HL-60 (cell line): ENCODE measurements at regions not wholly inside any gene's neighbourhood (a gene's known extent, or its start where the extent isn't known, plus 50 kb on each side); places are given as distances from the start of the nearest gene placed in this dataset.

Source experiments
- DNase-seq, 2 experiments: peaks; one replicate each; pipeline ENCODE4 v3.0.0-alpha.2; 2010 to 2020; ENCODE audit warnings: low read depth in 1 of 2, low spot score in 1 of 2
- H3K27ac ChIP-seq: fragments of 250-450 bp; sonication (Bioruptor Pico); replicated peaks from 2 replicates; pipeline ENCODE4 v1.5.1; 2020; ENCODE audit warnings: mild to moderate bottlenecking, moderate library complexity
- H3K27me3 ChIP-seq: fragments of 250-450 bp; sonication (Bioruptor Pico); 2 replicates; pipeline ENCODE4 v1.5.1; 2021; ENCODE audit warnings: mild to moderate bottlenecking, moderate library complexity; ENCODE audit not compliant: insufficient read depth, poor library complexity, severe bottlenecking
- H3K4me3 ChIP-seq: replicated peaks from 2 replicates; pipeline ENCODE4 v1.5.1; 2011; ENCODE audit warnings: mild to moderate bottlenecking, control low read depth, low read length; ENCODE audit not compliant: insufficient read depth
- GABPA ChIP-seq: IDR thresholded peaks from 2 replicates; pipeline ENCODE4 v1.6.1; 2012; ENCODE audit warnings: low read depth
- POLR2AphosphoS5 ChIP-seq: IDR thresholded peaks from 2 replicates; pipeline ENCODE4 v1.6.1; 2012; ENCODE audit warnings: low read depth
- SPI1 ChIP-seq: IDR thresholded peaks from 2 replicates; pipeline ENCODE4 v1.6.1; 2012; ENCODE audit warnings: low read depth, mild to moderate bottlenecking, borderline replicate concordance
- TF ChIP-seq, protein P1 (sequence below): IDR thresholded peaks from 2 replicates; pipeline ENCODE4 v1.6.1; 2012; ENCODE audit warnings: low read depth; ENCODE audit not compliant: insufficient replicate concordance
- TF ChIP-seq, protein P2 (sequence below): IDR thresholded peaks from one replicate; pipeline ENCODE4 v1.5.1; 2011; ENCODE audit warnings: low read length, control low read depth, inconsistent platforms; ENCODE audit not compliant: insufficient read depth

DNA sequence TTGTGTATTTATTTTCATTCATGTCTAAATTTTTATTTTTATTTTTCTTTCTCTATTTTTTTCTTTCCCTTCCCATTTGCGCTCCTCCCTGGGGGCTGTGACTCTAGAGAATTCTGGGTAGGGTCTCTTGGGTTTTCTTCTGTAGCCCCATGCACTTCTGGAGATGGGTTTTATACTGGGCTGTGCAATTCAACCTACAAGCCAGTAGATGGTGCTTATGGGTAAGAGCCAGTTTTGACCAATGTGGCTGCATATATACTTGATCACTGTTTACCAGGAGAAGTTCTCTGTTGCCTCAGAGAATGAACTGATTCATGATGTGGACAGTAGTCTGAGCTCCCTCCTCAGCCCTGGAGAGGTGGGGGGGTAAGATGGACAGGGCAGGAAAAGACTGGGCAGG, 614.6 kb downstream of the PCDH19 start:
- Histone ChIP-seq H3K4me3 (no peak overlapping the region), H3K27ac (no peak overlapping the region), H3K27me3 (no peaks in the 10 kb centered on the region)
- no peak for DNase-seq
- no peak for TF ChIP-seq POLR2AphosphoS5
- TF ChIP-seq, protein P1, sequence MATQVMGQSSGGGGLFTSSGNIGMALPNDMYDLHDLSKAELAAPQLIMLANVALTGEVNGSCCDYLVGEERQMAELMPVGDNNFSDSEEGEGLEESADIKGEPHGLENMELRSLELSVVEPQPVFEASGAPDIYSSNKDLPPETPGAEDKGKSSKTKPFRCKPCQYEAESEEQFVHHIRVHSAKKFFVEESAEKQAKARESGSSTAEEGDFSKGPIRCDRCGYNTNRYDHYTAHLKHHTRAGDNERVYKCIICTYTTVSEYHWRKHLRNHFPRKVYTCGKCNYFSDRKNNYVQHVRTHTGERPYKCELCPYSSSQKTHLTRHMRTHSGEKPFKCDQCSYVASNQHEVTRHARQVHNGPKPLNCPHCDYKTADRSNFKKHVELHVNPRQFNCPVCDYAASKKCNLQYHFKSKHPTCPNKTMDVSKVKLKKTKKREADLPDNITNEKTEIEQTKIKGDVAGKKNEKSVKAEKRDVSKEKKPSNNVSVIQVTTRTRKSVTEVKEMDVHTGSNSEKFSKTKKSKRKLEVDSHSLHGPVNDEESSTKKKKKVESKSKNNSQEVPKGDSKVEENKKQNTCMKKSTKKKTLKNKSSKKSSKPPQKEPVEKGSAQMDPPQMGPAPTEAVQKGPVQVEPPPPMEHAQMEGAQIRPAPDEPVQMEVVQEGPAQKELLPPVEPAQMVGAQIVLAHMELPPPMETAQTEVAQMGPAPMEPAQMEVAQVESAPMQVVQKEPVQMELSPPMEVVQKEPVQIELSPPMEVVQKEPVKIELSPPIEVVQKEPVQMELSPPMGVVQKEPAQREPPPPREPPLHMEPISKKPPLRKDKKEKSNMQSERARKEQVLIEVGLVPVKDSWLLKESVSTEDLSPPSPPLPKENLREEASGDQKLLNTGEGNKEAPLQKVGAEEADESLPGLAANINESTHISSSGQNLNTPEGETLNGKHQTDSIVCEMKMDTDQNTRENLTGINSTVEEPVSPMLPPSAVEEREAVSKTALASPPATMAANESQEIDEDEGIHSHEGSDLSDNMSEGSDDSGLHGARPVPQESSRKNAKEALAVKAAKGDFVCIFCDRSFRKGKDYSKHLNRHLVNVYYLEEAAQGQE, result no peak
- TF ChIP-seq, protein P2, sequence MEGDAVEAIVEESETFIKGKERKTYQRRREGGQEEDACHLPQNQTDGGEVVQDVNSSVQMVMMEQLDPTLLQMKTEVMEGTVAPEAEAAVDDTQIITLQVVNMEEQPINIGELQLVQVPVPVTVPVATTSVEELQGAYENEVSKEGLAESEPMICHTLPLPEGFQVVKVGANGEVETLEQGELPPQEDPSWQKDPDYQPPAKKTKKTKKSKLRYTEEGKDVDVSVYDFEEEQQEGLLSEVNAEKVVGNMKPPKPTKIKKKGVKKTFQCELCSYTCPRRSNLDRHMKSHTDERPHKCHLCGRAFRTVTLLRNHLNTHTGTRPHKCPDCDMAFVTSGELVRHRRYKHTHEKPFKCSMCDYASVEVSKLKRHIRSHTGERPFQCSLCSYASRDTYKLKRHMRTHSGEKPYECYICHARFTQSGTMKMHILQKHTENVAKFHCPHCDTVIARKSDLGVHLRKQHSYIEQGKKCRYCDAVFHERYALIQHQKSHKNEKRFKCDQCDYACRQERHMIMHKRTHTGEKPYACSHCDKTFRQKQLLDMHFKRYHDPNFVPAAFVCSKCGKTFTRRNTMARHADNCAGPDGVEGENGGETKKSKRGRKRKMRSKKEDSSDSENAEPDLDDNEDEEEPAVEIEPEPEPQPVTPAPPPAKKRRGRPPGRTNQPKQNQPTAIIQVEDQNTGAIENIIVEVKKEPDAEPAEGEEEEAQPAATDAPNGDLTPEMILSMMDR, result no peak
- no peak for TF ChIP-seq GABPA
- TF ChIP-seq SPI1, result no peak

DNA sequence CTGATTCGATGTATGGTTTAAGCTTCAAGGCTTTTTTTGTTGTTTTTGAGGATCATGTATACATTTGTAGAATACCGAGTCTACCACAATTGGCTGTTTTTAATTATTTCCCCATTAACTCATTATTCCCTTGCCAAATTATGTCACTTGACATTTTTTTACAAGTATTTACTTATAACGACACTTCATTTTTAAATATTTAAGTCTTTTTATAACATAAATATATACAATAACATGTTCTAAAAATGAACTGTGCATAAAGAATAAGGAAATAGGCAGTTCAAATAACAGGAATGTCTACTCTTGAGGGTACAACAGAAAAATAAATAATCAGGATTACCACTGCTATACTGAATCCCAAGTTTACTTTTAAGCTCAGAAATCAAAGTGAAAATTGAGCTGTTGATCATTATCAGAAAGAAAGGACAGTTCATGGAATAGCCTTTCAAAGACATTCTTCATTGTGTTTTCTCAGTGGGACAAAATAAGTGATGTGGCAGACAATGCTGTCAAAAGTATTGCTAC, 627.5 kb downstream of the PCDH19 start:
- Histone ChIP-seq H3K27ac (no peak overlapping the region), H3K27me3 (no peaks in the 10 kb centered on the region), H3K4me3 (no peak overlapping the region)
- no peak for DNase-seq
- TF ChIP-seq, protein P2, result no peak
- TF ChIP-seq, protein P1, result no peak
- TF ChIP-seq POLR2AphosphoS5 (no peak), GABPA (no peak), SPI1 (no peak)

DNA sequence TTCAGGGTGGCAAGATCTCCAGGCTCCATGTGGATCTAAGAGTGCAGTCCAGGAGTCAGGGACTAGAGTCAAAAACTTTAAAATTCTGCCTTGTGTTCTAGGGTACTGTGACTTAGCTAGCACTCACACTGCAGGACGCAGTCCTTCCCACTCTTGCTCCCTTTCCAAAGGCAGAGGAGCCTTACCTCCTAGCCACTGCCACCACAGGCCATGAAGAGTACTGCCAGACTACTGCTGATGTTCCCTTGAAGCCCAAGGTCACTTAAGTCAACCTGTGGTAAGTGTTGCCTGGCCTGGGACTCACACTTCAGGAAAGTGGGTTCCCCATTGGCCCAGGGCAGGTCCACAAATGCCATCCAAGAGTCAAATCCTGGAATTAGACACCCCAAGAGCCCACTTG, 632.2 kb downstream of the PCDH19 start:
- Histone ChIP-seq H3K4me3 (no peak overlapping the region), H3K27me3 (no peaks in the 10 kb centered on the region), H3K27ac (no peak overlapping the region)
- DNase-seq, result no peak
- no peak for TF ChIP-seq GABPA
- TF ChIP-seq, protein P2, result no peak
- TF ChIP-seq SPI1, result no peak
- TF ChIP-seq POLR2AphosphoS5, result no peak
- TF ChIP-seq, protein P1, result no peak
